Panc1 (cell line): ENCODE measurements at regions not wholly inside any gene's neighbourhood (a gene's known extent, or its start where the extent isn't known, plus 50 kb on each side); places are given as distances from the start of the nearest gene placed in this dataset.

Experiments used
- ATAC-seq: fragments of 200-7000 bp; cut with Tn5 transposase; 2 replicates; pipeline ENCODE4 v1.9.1; 2020; ENCODE audit warnings: mild to moderate bottlenecking, moderate library complexity
- BruUV-seq: library from RNA; stranded (reverse); fragments of 400-500 nt; replicated peaks from 2 replicates; lab custom pipeline; 2021; lab: Mats Ljungman, UMichigan
- CTCF ChIA-PET: fragments of 300-600 bp; sonication (Branson Sonifier 250); formaldehyde crosslinking; loops from one replicate; lab custom pipeline; 2022; ENCODE audit warnings: antibody characterized with exemption; lab: Charles Lee
- POLR2A ChIA-PET: fragments of 300-600 bp; sonication (Branson Sonifier 250); formaldehyde crosslinking; loops from one replicate; lab custom pipeline; 2022; ENCODE audit warnings: antibody characterized with exemption; lab: Charles Lee
- DNase-seq: peaks from one replicate; pipeline ENCODE4 v3.0.0-alpha.2; 2010; ENCODE audit warnings: low read depth, low spot score
- H3K27ac ChIP-seq: 2 replicates; pipeline ENCODE4 v1.5.1; 2011; ENCODE audit warnings: mild to moderate bottlenecking, low read length, inconsistent platforms
- H3K27me3 ChIP-seq: fragments of 200-500 bp; sonication (Bioruptor generic); 2 replicates; pipeline ENCODE4 v1.6.0; 2014; ENCODE audit warnings: low read length, inconsistent platforms; ENCODE audit not compliant: control insufficient read depth, insufficient read depth
- H3K36me3 ChIP-seq: fragments of 200-500 bp; sonication (Bioruptor generic); 2 replicates; pipeline ENCODE4 v1.5.1; 2014; ENCODE audit warnings: inconsistent platforms, mild to moderate bottlenecking, low read length, moderate library complexity; ENCODE audit not compliant: control insufficient read depth, insufficient read depth
- H3K4me1 ChIP-seq: 2 replicates; pipeline ENCODE4 v1.5.1; 2011; ENCODE audit warnings: inconsistent platforms, mild to moderate bottlenecking, low read length, moderate library complexity; ENCODE audit not compliant: control insufficient read depth, insufficient read depth
- H3K4me3 ChIP-seq, 2 experiments: 2 replicates each; pipeline ENCODE4 v1.5.1; 2011 to 2012; ENCODE audit warnings: low read depth in 2 of 2, low read length in 2 of 2, mild to moderate bottlenecking in 2 of 2, inconsistent platforms in 1 of 2, moderate library complexity in 1 of 2
- H3K9me3 ChIP-seq: fragments of 200-500 bp; sonication (Bioruptor generic); 2 replicates; pipeline ENCODE4 v1.5.1; 2014; ENCODE audit warnings: low read depth, mild to moderate bottlenecking, inconsistent platforms, low read length, moderate library complexity; ENCODE audit not compliant: control insufficient read depth, insufficient read depth
- POLR2AphosphoS5 ChIP-seq: IDR thresholded peaks from 2 replicates; pipeline ENCODE4 v1.6.1; 2012; ENCODE audit warnings: mild to moderate bottlenecking, low read depth, low read length, moderate library complexity
- SIN3A ChIP-seq: IDR thresholded peaks from 2 replicates; pipeline ENCODE4 v1.6.1; 2012; ENCODE audit warnings: low read depth, mild to moderate bottlenecking, low read length, moderate library complexity, borderline replicate concordance; ENCODE audit not compliant: insufficient read depth
- TCF7L2 ChIP-seq: IDR thresholded peaks from 2 replicates; pipeline ENCODE4 v1.6.1; 2011; ENCODE audit warnings: mild to moderate bottlenecking, low read depth, low read length, inconsistent platforms
- in situ Hi-C: cut with HindIII; loops from 2 replicates; pipeline ENCODE4 v1.10.0; 2016; ENCODE audit warnings: low sequenced_read_pairs, low pct_unique_long_range_greater_than_20kb
- intact Hi-C: fragments of 100-400 bp; cut with micrococcal nuclease; formaldehyde crosslinking; loops from one replicate; pipeline ENCODE4 v1.10.0; 2022; ENCODE audit not compliant: unreplicated experiment
- TF ChIP-seq, protein P1 (sequence below), 2 experiments: IDR thresholded peaks; 2 replicates each; pipeline ENCODE4 v1.6.1; 2011 to 2012; ENCODE audit warnings: low read depth in 2 of 2, control low read depth in 1 of 2, low read length in 1 of 2, mild to moderate bottlenecking in 1 of 2, moderate library complexity in 1 of 2; ENCODE audit not compliant: insufficient read depth in 1 of 2
- TF ChIP-seq, protein P2 (sequence below): fragments of 450-650 bp; IDR thresholded peaks from 2 replicates; pipeline ENCODE4 v1.5.1; 2017; ENCODE audit warnings: mild to moderate bottlenecking

DNA sequence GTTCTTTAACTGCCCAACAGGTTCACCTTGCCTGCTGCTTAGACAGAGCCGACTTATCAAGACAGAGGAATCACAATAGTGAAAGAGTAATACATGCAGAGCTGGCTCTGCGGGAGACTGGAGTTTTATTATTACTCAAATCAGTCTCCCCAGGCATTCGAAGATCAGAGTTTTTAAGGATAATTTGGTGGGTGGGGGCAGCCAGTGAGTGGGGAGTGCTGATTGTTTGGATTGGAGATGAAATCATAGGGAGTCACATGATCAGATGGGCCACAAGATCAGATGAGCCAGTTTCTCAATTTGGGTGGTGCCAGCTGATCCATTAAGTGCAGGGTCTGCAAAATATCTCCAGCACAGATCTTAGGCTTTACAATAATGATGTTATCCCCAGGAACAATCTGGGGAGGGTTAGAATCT lies 131.3 kb downstream of the AKR1D1 start:
- CTCF ChIA-PET, result no interaction called here
- no peak overlapping the region for H3K27ac ChIP-seq
- DNase-seq, result no peak
- H3K27me3 ChIP-seq, result no peaks in the 10 kb centered on the region
- POLR2A ChIA-PET, result no interaction called here
- no TSS peak for BruUV-seq
- H3K36me3 ChIP-seq, result no peaks in the 10 kb centered on the region
- intact Hi-C loops, result no loop called here
- TF ChIP-seq TCF7L2 (no peak), POLR2AphosphoS5 (no peak), SIN3A (no peak)
- TF ChIP-seq, protein P1, sequence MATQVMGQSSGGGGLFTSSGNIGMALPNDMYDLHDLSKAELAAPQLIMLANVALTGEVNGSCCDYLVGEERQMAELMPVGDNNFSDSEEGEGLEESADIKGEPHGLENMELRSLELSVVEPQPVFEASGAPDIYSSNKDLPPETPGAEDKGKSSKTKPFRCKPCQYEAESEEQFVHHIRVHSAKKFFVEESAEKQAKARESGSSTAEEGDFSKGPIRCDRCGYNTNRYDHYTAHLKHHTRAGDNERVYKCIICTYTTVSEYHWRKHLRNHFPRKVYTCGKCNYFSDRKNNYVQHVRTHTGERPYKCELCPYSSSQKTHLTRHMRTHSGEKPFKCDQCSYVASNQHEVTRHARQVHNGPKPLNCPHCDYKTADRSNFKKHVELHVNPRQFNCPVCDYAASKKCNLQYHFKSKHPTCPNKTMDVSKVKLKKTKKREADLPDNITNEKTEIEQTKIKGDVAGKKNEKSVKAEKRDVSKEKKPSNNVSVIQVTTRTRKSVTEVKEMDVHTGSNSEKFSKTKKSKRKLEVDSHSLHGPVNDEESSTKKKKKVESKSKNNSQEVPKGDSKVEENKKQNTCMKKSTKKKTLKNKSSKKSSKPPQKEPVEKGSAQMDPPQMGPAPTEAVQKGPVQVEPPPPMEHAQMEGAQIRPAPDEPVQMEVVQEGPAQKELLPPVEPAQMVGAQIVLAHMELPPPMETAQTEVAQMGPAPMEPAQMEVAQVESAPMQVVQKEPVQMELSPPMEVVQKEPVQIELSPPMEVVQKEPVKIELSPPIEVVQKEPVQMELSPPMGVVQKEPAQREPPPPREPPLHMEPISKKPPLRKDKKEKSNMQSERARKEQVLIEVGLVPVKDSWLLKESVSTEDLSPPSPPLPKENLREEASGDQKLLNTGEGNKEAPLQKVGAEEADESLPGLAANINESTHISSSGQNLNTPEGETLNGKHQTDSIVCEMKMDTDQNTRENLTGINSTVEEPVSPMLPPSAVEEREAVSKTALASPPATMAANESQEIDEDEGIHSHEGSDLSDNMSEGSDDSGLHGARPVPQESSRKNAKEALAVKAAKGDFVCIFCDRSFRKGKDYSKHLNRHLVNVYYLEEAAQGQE (IDR thresholded peaks at IDR 0.05; ENCODE audit: insufficient read depth in 1 of 2, low read depth in 2 of 2, low read length in 1 of 2), result no peak
- TF ChIP-seq, protein P2, sequence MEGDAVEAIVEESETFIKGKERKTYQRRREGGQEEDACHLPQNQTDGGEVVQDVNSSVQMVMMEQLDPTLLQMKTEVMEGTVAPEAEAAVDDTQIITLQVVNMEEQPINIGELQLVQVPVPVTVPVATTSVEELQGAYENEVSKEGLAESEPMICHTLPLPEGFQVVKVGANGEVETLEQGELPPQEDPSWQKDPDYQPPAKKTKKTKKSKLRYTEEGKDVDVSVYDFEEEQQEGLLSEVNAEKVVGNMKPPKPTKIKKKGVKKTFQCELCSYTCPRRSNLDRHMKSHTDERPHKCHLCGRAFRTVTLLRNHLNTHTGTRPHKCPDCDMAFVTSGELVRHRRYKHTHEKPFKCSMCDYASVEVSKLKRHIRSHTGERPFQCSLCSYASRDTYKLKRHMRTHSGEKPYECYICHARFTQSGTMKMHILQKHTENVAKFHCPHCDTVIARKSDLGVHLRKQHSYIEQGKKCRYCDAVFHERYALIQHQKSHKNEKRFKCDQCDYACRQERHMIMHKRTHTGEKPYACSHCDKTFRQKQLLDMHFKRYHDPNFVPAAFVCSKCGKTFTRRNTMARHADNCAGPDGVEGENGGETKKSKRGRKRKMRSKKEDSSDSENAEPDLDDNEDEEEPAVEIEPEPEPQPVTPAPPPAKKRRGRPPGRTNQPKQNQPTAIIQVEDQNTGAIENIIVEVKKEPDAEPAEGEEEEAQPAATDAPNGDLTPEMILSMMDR, result no peak
- no peak for ATAC-seq
- H3K4me1 ChIP-seq, result no peaks in the 10 kb centered on the region
- H3K9me3 ChIP-seq, result no peaks in the 10 kb centered on the region
- no peak overlapping the region for H3K4me3 ChIP-seq
- in situ Hi-C loops, result no loop called here

DNA sequence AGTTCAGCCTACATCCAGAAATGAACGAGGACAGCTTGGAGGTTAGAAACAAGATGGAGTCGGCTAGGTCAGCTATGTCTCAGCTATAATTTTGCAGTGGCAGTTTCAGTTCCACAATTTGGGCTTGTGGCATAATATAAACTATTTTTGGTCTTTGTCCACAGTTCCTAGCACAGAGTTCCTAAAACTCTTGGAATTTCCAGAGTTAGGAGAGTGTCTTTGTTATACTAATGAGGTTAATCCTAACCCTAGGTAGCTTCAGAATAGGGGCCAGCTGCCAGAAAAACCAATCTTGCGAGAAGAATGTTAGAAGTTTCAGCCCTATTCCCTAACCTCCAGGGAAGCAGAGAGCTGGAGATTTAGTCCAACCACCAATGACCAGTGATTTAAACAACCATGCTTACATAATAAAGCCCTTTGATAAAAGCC lies 131.9 kb downstream of the AKR1D1 start:
- no peak overlapping the region for H3K4me3 ChIP-seq
- H3K9me3 ChIP-seq, result no peaks in the 10 kb centered on the region
- no peak overlapping the region for H3K27ac ChIP-seq
- ATAC-seq, result no peak
- ChIA-PET POLR2A (no interaction called here), CTCF (no interaction called here)
- BruUV-seq, result no TSS peak
- H3K27me3 ChIP-seq, result no peaks in the 10 kb centered on the region
- in situ Hi-C loops, result no loop called here
- TF ChIP-seq TCF7L2 (no peak), POLR2AphosphoS5 (no peak), SIN3A (no peak)
- TF ChIP-seq, protein P2, result no peak
- TF ChIP-seq, protein P1 (IDR thresholded peaks at IDR 0.05; ENCODE audit: insufficient read depth in 1 of 2, low read depth in 2 of 2, low read length in 1 of 2), result no peak
- H3K4me1 ChIP-seq, result no peaks in the 10 kb centered on the region
- intact Hi-C loops, result no loop called here
- DNase-seq, result no peak
- no peaks in the 10 kb centered on the region for H3K36me3 ChIP-seq
